NCI-H1092 treated with DMSO at 0.1 percent for 48 hours (cell line): ENCODE measurements at regions not wholly inside any gene's neighbourhood (a gene's known extent, or its start where the extent isn't known, plus 50 kb on each side); places are given as distances from the start of the nearest gene placed in this dataset.
A peak's percentile ranks its signal among the peaks of the same experiment; 100 is the strongest.
"Not testable (repeated sequence)": the region's sequence is repeated elsewhere in the genome, so short reads cannot be mapped to it uniquely, and the experiment has no call there.

Experiments
- DNase-seq: peaks from one replicate; lab custom pipeline; 2025; lab: John Stamatoyannopoulos, UW

DNA sequence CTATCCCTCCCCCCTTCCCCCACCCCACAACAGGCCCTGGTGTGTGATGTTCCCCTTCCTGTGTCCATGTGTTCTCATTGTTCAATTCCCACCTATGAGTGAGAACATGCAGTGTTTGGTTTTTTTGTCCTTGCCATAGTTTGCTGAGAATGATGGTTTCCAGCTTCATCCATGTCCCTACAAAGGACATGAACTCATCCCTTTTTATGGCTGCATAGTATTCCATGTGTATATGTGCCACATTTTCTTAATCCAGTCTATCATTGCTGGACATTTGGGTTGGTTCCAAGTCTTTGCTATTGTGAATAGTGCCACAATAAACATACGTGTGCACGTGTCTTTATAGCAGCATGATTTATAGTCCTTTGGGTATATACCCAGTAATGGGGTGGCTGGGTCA lies 52.3 kb upstream of the MAN1A2 start:
- not testable (repeated sequence) for DNase-seq

DNA sequence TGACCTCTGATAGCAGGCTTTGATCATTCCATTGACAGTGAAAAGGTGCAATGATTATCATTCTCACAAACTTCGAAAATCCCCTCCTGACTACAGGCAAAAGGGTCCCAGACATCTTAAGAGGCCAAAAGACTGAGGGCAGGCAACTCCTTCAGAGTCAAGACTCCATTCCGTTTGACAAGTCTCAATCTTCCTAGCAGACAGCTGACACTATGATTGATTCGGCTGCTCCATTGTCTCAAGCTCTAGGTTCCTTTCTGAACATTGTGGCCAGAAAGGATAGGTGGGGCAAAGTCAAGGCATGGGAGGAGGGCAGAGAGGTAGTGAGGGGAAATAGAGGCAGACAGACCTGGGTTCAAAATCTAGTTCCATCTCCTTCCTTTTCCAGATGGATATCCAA lies 53.7 kb upstream of the MAN1A2 start:
- DNase-seq: no peak

DNA sequence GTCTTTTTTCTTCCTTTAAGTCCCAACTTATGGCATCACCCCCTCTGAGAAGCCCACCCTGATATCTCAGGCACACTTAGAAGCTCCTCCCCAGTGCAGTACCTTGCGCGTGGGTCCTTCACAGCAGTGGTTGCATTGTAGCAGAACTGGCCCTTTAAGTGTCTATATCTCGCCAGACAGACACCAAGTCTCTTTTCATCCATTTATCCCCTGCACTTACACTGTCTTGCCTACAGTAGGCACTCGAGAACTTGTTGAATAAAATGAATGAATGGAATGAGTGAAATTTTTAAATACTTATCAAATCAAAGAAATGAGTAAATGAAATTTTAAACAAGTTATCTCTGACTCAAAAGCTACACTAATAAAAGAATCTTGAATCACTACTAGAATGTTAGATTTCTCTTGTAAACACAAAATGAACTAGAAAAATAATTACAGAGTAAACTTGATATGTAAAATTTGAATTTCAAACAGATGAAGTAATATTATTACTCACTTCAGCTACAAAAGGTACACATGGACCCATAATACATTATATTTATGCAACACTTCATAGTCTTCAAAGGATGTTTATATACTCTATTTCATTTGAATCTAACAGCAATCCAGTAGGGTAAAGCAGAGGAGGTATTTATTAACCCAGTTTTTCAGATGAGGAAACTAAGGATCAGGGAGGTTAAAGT lies 54.7 kb upstream of the MAN1A2 start:
- DNase-seq: no peak

DNA sequence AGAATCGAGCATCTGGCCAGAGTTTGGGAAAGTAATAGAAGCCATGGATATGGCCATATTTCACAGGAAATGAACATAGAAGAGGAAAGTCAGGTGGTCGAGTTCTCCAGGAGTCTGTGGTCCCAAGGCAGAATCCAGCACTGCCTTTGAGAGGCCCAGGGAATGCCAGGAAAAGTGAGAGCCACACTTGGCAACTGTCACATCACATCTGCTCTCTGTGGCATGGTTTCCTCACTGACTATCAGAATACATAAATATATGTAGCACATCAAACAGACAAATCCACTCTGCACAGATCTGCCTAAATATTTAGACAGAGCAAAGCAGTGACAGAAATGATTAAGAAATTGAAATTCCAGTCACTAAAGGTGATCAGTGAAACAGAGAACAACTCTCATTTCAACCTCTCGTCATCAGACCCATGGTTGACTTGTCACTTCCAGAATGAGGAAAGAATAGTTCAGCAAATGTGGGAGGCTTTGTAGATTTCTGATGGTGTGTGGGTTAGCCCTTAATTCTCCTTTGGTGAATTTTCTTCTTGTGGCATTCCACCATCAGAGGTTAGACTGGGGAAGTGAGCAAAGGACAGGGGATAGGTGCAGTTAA lies 58.8 kb upstream of the MAN1A2 start:
- DNase-seq: no peak

DNA sequence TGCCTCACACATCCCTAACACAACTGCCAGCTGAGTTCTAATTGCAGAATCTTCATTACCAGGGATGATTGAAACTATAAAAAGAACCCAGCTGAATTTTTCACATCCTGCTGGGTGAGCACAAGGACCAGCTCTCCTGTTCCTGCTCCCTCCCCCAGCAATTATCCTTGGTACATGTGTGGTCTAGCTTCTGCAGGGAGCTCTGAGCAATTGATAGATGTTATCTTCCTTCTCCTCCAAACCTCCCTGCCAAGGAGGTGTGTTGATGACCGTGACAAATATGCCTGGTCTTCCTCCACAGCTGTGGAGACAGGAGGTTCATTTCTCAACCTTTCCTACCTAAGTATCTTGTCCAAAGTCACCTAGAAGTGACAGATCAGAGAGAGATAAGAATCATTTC lies 65.3 kb upstream of the MAN1A2 start:
- DNase-seq: no peak

DNA sequence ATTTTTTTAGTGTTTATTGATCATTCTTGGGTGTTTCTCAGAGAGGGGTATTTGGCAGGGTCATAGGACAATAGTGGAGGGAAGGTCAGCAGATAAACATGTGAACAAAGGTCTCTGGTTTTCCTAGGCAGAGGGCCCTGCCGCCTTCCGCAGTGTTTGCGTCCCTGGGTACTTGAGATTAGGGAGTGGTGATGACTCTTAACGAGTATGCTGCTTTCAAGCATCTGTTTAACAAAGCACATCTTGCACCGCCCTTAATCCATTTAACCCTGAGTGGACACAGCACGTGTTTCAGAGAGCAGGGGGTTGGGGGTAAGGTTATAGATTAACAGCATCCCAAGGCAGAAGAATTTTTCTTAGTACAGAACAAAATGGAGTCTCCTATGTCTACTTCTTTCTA lies 67.1 kb upstream of the MAN1A2 start:
- DNase-seq: not testable (repeated sequence)

DNA sequence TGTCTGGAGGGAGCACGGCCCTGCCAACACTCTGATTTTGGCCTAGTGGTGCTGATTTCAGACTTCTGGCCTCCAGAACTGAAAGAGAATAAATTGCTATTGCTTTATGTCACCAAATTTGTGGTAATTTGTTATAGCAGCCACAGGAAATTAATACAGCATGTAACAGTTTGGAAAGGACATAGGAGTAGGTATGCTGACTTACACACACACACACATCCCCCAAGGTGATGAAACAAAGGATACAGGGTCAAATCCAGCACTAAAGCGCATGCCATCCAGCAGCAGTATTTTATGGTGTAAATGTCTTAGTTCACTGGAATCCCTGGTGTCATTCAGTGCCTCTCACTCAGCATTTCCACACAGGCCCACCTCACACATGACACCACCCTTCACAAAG lies 72.2 kb upstream of the MAN1A2 start:
- no peak for DNase-seq

DNA sequence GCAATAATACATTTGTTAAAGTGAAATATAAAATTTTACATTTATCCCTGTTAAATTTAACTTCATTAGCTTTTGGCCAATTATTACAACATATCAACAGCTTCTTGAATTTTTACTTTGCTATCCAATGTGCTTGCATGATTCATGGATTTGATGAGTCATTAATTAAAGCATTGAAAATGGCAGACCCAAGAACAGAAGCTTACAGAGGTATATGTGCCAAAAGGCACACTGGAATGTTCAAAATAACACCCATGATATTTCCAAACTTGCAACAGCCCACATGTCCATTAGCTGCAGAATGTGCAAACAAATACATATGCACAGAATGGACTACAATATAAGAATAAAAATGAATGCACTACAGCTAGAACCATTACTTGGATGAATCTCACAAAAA lies 76.4 kb upstream of the MAN1A2 start:
- no peak for DNase-seq

DNA sequence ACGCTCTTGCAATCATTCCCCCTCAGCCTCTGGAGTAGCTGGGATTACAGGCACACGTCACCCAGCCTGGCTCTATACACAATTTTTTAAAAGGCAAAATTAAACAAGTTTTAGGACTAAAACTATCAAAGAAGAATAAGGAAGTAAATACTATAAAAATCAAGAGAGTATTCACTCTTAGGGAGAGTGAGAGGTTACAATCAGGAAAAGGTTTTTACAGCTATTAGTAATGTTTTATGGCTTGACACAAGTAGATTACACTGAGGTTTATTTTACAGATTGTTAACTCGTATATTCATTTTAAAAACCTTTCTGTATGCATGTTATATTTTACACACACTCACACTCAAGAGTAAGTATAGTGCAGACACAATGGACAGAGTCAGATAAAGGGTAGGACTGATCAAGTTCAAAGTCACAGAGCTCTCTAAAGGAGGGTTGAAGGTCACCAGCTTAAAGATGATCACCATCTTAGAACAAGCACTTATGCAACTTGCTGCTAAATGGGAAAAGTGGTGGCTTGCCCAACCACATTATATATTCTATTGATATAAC lies 77.9 kb upstream of the MAN1A2 start:
- no peak for DNase-seq

DNA sequence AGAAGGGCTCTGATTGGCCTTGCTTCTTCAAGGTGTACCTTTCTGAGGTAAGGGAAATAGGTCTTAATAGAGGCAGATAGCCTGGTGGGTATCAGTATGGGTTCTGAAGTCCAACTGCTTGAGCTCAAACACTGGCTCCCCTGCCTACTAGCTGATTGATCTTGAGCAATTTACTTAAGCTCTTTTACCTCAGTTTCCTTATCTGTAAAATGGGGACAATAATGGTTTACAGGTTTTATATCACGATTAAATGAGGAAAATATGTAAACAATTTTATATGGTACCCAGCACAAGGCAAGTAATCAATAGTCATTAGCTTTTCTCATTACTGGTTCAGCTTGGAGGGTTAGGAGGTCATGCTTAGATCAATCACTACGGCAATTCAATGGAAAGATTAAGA lies 75.8 kb upstream of the VTCN1 start:
- no peak for DNase-seq

DNA sequence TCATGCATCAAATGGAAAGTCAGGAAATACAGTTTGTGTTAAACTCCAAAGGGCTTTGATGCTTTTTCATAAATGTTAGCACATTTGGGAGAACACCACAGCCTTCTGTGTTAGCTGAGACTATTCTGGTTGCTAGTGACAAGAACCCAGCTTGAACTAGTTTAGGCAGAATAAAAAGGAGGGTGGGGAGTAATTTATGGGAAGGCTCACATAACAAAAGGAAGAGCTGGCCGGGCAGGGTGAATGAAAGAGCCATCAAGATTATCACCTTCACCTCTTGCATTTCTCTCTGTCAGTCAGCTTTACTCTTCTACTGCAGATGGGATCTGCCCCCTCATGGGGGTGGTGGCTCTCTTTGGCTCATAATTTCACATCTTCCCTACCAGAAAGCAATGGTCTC lies 75.4 kb upstream of the VTCN1 start:
- DNase-seq: no peak

DNA sequence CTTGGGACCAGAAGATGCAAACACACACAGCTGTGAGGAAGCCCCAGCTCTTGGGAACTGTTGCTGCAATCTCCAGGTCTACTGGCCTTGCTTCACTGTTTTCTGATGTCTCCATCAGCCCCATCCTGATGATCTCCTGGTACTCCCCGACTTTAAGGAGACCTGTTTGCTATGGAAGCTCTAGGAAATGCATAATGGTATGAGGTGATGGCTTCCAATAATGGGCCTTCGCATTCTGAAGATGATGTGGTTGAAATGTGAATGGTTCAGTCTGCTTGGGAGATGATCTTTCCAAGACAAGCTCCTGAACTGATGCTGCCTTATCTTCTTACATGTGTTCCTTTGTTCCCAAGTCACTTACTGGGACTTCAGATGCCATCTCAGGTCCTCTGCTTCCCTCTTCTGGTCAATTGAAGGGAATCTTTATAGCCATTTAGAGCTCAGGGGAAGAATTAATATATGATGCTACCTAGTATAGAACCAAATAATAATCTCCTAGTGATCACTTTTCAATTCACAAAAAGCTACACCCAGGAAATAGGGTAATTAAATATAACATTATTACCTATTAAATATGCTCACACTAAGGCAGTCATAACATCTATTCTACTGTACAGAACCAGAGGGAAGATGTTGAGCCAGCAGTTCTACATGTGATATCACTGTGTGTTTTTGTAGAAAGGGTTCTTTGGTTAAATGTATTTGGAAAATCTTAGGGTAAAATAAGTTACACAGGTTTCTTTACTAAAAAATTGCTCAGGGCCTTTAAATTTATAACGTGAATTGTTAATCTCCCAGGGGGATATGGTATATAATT lies 73.9 kb upstream of the VTCN1 start:
- DNase-seq: peak; percentile 72

DNA sequence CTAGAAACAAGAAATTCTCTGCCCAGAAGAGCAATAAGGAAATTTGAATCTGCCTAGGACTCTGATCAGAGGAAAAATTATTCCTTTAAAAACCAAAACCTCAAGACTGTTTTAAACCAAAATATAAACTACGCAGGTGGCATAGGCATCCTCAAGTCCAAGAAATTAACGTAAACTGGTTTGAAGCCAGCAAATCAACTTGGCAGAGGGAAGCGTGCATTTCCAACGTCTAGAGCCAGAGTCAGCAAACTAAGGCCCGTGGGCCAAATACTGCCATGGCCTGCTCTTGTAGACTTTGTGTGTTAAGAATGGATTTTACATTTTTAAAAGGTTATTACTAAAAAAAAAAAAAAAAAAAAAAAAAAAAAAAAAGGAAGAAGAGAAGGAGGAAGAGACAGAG lies 67.8 kb upstream of the VTCN1 start:
- no peak for DNase-seq

DNA sequence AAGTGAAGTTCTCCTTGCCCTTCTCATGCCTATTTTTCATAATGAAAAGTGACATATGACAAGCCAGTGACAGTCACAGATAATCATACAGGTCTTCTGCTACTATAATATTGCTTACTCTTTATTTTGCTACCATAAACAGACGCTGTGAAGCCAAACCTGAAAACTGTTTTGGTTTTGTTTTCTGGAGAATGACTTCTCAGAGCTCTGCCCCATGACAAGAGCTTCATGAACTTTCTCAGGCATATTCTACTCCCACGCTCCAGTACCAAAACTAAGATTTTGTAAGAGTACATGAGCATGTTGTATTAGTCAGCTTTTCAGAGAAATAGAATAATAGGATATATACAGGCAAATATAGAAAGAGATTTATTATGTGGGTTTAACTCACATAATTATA lies 64.3 kb upstream of the VTCN1 start:
- DNase-seq: no peak

DNA sequence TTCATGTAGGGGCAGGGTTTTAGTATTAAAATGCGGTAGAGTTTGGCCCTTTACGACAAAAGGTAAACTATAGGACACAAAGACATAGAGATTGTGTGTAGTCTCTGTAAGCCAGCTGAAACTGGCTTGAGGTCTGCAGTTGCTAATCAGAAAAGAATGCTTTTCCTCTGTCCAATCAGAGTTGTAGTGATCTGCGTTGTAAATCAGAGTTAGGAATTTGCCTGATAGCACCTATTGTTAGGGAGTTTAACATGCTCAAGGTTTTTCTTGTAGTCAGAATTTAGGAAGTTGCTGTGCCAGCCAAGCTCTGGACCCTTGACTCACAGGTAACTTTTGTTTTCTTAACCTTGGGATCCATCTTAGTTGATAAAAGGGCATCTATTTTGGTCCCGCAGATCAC lies 61.2 kb upstream of the VTCN1 start:
- no peak for DNase-seq

DNA sequence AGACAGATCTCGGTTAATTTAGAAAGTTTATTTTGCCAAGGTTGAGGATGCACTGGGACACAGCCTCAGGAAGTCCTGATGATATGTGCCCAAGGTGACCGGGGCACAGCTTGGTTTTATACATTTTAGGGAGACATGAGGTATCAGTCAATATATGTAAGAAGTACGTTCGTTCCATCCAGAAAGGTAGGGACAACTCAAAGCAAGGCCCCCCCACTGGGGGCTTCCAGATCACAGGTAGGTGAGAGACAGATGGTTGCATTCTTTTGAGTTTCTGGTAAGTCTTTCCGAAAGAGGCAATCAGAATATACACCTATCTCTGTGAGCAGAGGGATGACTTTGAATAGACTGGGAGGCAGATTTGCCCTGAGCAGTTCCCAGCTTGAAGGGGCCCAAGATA lies 60.4 kb upstream of the VTCN1 start:
- DNase-seq: no peak

DNA sequence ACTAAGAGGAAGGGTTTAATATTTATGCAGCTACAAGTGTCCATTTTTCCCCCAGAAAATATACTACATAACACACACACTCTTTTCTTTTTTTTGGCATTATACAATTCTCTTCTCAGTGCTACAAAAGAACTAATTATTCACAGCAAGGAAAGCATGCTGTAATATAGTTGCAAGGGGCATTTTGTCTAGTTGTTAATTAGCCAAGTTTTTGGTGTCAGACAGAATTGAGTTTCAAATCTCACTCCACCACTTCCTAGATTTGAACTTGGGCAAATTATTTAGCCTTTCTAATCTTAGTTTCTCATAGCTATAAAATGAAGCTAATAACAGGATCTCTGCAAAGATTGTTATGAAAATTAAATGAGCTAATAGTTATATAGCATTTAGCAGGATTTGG lies 60.0 kb upstream of the VTCN1 start:
- DNase-seq: no peak

DNA sequence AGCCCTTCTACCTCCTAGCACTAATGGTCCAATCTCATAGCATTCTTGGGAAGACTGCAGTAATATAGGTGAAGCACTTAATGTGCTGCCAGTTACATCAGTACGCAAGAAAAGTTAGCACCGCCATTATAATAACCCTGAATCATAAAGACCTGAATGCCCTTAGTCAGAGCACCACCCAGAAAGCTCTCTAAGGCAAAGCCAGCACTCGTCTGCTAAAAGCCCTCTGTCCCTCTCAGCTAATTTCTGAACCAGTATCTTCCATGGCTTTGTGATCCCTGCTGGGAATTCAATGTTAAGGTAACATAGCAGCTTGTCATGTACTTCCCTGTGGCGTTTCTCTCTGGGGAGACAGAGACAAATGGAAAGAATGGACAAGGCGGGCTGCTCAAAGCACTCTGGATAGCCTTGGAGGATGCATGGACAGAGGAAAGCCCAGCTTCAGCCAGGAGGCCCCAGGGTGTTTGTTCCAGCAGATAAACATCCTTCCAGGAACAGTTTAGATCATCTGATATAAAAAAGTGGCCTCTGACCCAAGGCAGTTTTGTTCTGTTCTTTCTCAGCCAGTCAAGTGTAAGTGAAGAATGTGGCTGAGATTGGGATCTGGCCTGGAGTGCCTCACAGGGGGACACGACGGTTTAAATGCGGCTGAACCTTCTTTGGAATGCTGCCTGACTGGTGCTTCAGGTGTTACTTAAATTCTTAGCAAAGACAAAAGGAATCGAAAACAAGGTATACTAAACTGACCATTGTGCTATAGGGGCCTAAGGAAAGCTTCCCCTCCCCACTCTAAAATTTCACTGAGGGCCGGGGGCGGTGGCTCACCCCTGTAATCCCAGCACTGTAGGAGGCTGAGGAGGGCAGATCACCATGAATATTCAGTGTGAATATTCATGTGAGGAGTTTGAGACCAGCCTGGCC lies 58.1 kb upstream of the VTCN1 start:
- DNase-seq: no peak

DNA sequence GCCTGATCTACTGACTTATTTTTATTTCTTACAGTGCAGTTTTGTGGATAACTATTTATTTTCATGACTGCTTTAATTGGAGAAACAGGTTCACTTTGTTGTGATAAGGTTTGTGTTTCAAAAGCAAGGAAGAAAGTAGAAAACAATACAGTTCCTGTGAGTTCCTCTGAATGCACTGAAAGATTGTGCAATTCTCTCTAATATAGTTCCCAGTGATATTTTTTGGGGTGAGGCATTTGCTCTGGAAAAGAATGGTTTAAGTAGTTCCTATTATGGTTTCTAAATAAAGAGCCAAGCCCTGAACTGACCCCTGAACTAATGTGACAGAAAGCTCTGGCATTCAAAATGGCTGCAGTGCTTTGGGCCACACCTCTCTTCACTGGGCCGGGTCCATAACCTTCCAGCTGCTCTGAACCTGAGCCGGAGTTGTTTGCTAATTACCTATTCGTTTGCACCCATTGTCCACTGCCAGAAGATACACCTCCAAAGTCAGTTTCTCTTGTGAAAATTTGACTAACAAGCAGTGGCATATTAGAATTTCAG lies 56.6 kb upstream of the VTCN1 start:
- no peak for DNase-seq

DNA sequence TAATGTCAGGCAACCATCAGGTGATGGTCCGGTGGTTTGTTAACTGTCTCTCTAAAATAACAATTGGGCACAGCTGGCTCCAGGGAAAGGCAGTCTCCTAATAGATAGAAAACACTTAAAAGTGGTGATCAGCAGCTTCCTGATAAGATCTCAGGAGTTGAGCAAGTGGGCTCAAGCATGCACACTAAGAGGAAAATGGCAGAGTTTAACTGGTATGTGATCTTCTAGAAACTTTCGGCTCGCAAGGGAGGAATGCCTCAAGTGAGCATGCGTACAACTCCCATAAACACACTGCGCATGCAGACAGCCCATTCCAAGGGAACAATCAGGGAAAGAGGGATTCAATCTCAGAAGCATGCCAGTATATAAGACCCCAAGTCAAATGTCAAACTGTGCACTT lies 52.2 kb upstream of the VTCN1 start:
- no peak for DNase-seq

DNA sequence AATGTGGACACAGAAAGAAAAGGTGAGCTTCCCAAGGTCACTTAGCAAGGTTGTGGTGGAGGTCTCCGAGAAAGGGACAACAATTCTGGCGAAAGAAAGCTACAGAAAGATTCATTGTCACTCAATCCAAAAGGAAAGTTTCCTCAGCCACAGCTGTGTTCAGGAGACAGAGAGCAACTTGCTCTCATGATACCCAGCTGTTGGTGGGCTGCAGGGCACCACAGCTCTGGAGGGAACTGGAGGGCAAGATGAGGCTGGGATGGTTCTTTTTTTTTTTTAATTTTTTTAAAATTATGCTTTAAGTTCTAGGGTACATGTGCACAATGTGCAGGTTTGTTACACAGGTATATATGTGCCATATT lies 50.7 kb upstream of the VTCN1 start:
- DNase-seq: no peak
